ENCODE measurements at regions not wholly inside any gene's neighbourhood (a gene's known extent, or its start where the extent isn't known, plus 50 kb on each side); places are given as distances from the start of the nearest gene placed in this dataset.

DNA sequence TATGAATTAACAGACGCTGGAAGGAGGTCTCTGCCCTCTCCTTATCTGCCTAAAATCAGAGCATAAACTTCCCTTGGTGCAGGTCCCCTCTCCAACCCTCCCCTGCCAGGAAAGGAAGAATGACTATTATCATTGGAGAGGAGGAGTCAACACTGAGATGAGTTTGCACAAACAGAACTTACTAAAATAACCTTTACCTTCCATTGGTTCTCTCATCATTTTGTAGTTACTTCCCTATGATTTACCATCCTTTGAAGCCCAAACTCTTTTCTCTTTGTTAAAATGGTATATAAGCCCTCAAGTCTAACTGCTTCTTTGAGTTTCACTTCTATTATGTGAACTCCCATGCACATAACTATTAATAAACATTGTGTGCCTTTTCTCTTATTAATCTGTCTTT lies 64.2 kb upstream of the EEA1 start:
- no peak for DNase-seq (ENCODE audit: low read depth)

DNA sequence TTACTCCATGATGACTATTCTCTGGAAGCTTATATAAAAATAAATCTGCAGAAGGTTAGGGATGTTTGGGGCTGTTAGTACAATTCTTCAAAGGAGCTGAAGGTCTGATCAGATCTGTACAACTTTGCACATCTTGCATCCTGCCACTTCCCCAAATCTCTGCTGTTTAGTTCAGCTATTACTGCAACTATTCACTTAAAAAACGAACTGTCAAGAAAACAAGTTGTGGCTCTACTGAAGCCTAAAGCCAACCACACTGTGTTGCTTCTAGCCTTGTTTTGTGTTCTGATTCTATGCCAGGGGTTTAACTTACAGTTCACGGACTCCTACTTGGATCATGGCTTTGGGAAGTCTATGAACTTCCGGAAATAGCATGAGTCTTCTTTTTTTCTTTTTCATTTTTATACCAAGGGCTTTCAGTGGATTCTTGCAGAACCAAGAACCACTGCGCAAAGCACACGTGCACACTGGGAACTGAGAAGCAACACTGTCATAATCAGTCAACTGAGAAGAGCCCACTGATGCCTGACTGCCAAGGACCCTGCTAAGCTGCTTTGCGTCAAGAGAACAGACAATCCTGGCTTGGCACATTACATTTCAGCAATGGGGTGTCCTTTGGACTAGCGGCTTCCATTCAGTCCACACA lies 66.3 kb upstream of the EEA1 start:
- TF ChIP-seq, protein P1, sequence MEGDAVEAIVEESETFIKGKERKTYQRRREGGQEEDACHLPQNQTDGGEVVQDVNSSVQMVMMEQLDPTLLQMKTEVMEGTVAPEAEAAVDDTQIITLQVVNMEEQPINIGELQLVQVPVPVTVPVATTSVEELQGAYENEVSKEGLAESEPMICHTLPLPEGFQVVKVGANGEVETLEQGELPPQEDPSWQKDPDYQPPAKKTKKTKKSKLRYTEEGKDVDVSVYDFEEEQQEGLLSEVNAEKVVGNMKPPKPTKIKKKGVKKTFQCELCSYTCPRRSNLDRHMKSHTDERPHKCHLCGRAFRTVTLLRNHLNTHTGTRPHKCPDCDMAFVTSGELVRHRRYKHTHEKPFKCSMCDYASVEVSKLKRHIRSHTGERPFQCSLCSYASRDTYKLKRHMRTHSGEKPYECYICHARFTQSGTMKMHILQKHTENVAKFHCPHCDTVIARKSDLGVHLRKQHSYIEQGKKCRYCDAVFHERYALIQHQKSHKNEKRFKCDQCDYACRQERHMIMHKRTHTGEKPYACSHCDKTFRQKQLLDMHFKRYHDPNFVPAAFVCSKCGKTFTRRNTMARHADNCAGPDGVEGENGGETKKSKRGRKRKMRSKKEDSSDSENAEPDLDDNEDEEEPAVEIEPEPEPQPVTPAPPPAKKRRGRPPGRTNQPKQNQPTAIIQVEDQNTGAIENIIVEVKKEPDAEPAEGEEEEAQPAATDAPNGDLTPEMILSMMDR (IDR thresholded peaks at IDR 0.05; ENCODE audit: control insufficient read depth, insufficient read depth, low read depth, low read length, missing control alignments) = no peak
- H3K4me3 ChIP-seq (ENCODE audit: control insufficient read depth, low read depth, low read length) = no peak overlapping the region

More for the DNA sequence above, 64.2 kb upstream of the EEA1 start:
- TF ChIP-seq, protein P1 (IDR thresholded peaks at IDR 0.05; ENCODE audit: control insufficient read depth, insufficient read depth, low read depth, low read length, missing control alignments) = no peak
- H3K4me3 ChIP-seq (ENCODE audit: control insufficient read depth, low read depth, low read length) = no peak overlapping the region

DNA sequence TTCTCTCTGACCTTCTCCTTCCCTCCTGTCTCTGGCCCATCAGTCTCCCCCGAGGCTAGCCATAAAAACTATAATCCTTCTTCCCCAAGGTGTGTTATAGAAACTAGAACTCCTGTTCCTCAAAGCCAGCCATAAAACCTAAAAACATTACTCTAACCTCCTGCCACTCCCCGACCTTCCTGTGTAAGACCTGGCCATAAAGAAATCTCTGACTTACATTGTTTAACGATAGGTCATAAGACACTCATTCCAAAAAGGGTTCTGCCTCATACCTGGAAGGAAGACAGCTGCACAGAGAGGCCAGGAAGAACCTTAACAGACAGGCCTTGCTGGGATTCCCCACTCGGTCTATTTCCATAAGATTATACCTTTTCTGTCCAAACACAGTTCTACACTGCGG lies 70.9 kb upstream of the EEA1 start:
- no peak overlapping the region for H3K4me3 ChIP-seq (ENCODE audit: control insufficient read depth, low read depth, low read length)
- TF ChIP-seq, protein P1 (IDR thresholded peaks at IDR 0.05; ENCODE audit: control insufficient read depth, insufficient read depth, low read depth, low read length, missing control alignments) = no peak
- no peak for DNase-seq (ENCODE audit: low read depth)

More for the DNA sequence above, 66.3 kb upstream of the EEA1 start:
- no peak for DNase-seq (ENCODE audit: low read depth)

DNA sequence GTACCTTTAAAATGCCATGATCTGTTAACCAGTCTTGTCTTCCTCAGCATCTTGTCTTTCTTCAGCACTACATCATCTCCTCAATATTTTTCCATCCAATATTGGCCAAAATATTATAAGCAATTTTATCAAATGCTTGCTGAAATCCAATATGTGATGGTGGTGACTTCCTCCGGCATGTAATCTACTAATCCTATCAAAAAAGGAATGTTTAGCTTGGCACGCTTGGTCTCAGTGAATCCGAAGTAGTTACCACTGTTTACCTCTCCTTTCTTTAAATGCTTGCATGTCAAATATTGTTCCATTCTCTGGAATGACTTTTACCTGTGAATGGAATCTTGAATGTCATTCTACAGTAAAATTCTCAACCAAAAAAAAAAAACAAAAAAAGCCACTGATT lies 72.3 kb upstream of the EEA1 start:
- TF ChIP-seq, protein P1 (IDR thresholded peaks at IDR 0.05; ENCODE audit: control insufficient read depth, insufficient read depth, low read depth, low read length, missing control alignments) = no peak
- no peak overlapping the region for H3K4me3 ChIP-seq (ENCODE audit: control insufficient read depth, low read depth, low read length)

DNA sequence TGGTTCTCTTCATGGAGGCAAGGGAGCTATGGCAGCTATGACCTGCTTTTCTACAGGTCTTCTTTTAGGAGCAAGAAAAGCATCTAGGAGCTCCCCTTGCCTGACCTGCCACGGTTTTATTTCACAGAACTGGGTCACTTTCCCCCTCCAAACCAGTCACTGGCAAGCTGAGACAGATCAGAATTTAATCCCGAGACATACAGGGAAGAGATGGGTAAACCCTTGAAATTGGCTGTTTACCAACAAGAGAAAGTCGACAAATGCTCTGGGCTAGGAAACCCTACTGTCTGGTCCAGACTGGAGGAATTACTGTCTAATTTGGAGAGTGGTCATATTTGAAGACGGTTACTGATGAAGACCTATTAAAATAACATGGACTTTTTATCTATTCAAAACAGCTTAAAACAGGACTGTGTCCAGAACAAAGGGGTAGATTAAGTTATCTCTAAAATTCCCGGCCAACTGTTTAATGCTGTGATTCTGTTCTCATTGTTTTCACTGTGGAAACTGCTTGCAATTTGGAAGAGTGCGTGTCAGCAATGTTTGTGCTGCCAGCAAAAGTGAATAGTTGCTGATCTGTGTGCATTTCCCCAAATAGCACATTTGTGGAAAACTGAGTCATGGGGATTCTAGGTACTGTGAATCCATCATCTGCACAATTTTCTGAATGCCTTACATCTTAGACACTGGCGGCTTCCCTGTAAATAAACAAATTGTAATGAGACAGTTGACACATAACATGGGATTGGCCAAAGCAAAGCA lies 73.4 kb upstream of the EEA1 start:
- TF ChIP-seq, protein P1 (IDR thresholded peaks at IDR 0.05; ENCODE audit: control insufficient read depth, insufficient read depth, low read depth, low read length, missing control alignments) = no peak
- no peak overlapping the region for H3K4me3 ChIP-seq (ENCODE audit: control insufficient read depth, low read depth, low read length)
- peak; percentile 70 for DNase-seq (ENCODE audit: low read depth)

More for the DNA sequence above, 72.3 kb upstream of the EEA1 start:
- no peak for DNase-seq (ENCODE audit: low read depth)

DNA sequence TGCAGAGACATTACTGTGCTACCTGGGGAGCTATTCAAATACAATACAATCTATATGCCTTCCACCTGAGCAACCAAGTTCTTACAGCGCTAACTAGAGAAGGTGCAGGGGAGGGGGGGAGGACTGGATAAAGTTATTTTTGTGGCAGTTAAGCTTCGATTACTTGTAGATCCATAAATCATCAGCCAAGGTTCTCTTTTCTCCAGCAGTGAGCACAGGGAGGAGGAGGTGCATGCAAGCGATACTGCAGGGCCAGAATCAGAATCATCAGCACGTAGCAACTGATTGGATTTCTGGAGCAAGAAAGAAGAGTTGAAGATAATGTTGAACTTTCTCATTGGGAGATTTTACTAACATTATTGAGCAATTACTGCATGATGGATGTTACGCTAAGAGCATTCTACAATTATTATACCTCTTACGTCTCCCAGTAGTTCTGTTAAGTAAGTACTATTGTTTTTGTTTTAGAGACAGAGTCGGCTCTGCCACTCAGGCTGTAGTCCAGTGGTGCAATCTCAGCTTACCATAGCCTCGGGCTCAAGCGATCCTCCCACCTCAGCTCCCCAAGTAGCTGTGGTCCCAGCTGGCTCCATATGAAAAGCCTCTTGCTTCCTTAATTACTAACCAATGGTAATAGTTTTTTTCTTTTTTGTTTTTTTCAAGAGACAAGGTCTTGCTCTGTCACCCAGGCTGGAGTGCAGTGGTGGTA lies 74.6 kb upstream of the EEA1 start:
- TF ChIP-seq, protein P1 (IDR thresholded peaks at IDR 0.05; ENCODE audit: control insufficient read depth, insufficient read depth, low read depth, low read length, missing control alignments) = no peak
- no peak overlapping the region for H3K4me3 ChIP-seq (ENCODE audit: control insufficient read depth, low read depth, low read length)
- no peak for DNase-seq (ENCODE audit: low read depth)
